Astrocyte (in vitro differentiated cells and primary cell): ENCODE measurements at regions not wholly inside any gene's neighbourhood (a gene's known extent, or its start where the extent isn't known, plus 50 kb on each side); places are given as distances from the start of the nearest gene placed in this dataset.

Experiments
- DNase-seq: peaks from one replicate; pipeline ENCODE4 v3.0.0-alpha.2; 2010; ENCODE audit warnings: low read depth
- FAIRE-seq: peaks from 2 replicates; lab custom pipeline; 2011; peaks lifted over from hg19 to GRCh38; lab: Jason Lieb, UNC
- H2AFZ ChIP-seq: 2 replicates; pipeline ENCODE4 v1.6.0; 2012; ENCODE audit warnings: low read depth, low read length, inconsistent platforms
- H3K27ac ChIP-seq: 2 replicates; pipeline ENCODE4 v1.5.1; 2011; ENCODE audit warnings: low read depth, low read length, inconsistent platforms
- H3K27me3 ChIP-seq: 2 replicates; pipeline ENCODE4 v1.6.0; 2011; ENCODE audit warnings: low read length, inconsistent platforms; ENCODE audit not compliant: insufficient read depth
- H3K36me3 ChIP-seq: 2 replicates; pipeline ENCODE4 v1.5.1; 2011; ENCODE audit warnings: low read length, inconsistent platforms; ENCODE audit not compliant: insufficient read depth
- H3K4me1 ChIP-seq: 2 replicates; pipeline ENCODE4 v1.5.1; 2011; ENCODE audit warnings: low read length, inconsistent platforms; ENCODE audit not compliant: insufficient read depth
- H3K4me2 ChIP-seq: 2 replicates; pipeline ENCODE4 v1.6.0; 2012; ENCODE audit warnings: low read length, inconsistent platforms
- H3K4me3 ChIP-seq: 2 replicates; pipeline ENCODE4 v1.5.1; 2011; ENCODE audit warnings: low read depth, mild to moderate bottlenecking, low read length, inconsistent platforms; ENCODE audit not compliant: insufficient read depth
- H3K79me2 ChIP-seq: 2 replicates; pipeline ENCODE4 v1.6.0; 2012; ENCODE audit warnings: mild to moderate bottlenecking, low read length, inconsistent platforms; ENCODE audit not compliant: insufficient read depth
- H3K9ac ChIP-seq: 2 replicates; pipeline ENCODE4 v1.6.0; 2012; ENCODE audit warnings: mild to moderate bottlenecking, low read length, inconsistent platforms
- H3K9me3 ChIP-seq: 2 replicates; pipeline ENCODE4 v1.5.1; 2012; ENCODE audit warnings: low read depth, mild to moderate bottlenecking, low read length, inconsistent platforms; ENCODE audit not compliant: insufficient read depth
- H4K20me1 ChIP-seq: 2 replicates; pipeline ENCODE4 v1.6.0; 2012; ENCODE audit warnings: low read length, inconsistent platforms; ENCODE audit not compliant: insufficient read depth
- H3K27ac Mint-ChIP-seq: one replicate; pipeline ENCODE4 v1.8.0; 2021; ENCODE audit warnings: mild to moderate bottlenecking, mixed read lengths; ENCODE audit not compliant: unreplicated experiment
- H3K27me3 Mint-ChIP-seq: one replicate; pipeline ENCODE4 v1.8.0; 2021; ENCODE audit warnings: low read depth, mixed read lengths; ENCODE audit not compliant: unreplicated experiment
- H3K36me3 Mint-ChIP-seq: one replicate; pipeline ENCODE4 v1.8.0; 2021; ENCODE audit warnings: low read depth, mixed read lengths; ENCODE audit not compliant: unreplicated experiment
- H3K4me1 Mint-ChIP-seq: one replicate; pipeline ENCODE4 v1.8.0; 2021; ENCODE audit warnings: low read depth, mixed read lengths; ENCODE audit not compliant: unreplicated experiment
- H3K4me3 Mint-ChIP-seq: one replicate; pipeline ENCODE4 v1.8.0; 2021; ENCODE audit warnings: mild to moderate bottlenecking, moderate library complexity, mixed read lengths; ENCODE audit not compliant: unreplicated experiment
- H3K9me3 Mint-ChIP-seq: one replicate; pipeline ENCODE4 v1.8.0; 2021; ENCODE audit warnings: mild to moderate bottlenecking, mixed read lengths; ENCODE audit not compliant: unreplicated experiment
- EZH2 ChIP-seq: IDR thresholded peaks from 2 replicates; pipeline ENCODE4 v1.6.1; 2012; ENCODE audit warnings: mild to moderate bottlenecking, low read length, inconsistent platforms; ENCODE audit not compliant: insufficient read depth
- TF ChIP-seq, protein P1 (sequence below): IDR thresholded peaks from 2 replicates; pipeline ENCODE4 v1.5.1; 2011; ENCODE audit warnings: low read depth, mild to moderate bottlenecking, inconsistent platforms, low read length, moderate library complexity; ENCODE audit not compliant: insufficient read depth

DNA sequence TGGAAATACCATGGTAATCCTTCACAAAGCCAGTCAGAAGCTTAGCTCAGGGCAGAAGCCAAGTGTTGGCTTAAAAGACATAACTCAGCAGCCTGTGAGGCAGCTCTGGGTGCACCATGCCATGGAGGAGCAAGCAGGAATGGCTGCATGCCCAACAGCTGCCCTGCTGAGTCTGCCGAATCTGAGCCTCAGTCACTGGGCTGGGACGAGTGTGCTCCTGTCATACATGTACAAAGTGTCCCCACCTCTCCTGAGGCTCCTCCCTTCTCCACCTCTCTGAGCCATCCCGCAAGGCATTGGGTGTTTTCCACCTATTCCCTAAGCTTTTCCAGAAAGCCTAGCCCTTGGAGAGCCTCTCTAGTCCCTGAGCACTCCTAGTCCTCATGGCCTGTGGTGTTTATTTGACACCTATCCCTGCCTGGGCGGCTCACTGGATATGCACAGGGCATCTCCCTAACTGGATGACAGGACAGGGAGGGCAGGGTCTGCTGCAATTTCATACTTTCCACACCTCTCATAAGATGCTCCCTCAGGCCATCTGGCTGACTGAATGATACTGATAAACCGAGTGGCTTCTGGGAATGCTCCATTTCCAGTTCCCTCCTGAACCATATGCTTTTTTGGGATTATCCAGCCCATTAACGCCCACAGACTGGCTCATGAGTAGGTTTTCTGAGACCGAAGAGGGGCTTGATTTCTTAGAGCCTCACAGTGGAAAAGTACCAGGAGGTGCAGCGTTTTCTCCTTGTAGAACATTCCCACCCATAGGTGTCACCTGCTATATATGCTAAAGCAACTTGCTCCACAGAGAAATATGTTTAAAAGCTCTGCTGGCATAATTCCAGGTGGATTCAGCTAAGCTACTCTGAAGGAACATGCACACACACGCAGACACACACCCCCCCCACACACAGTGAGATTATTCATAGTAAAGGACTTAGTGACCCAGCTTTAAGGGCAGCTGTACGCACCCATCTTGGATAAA is 199.3 kb downstream of the SNX10 start:
- Histone ChIP-seq H4K20me1 (no peaks in the 10 kb centered on the region), H3K36me3 (no peaks in the 10 kb centered on the region), H3K9me3 (no peaks in the 10 kb centered on the region), H3K4me2 (no peak overlapping the region), H3K4me3 (no peak overlapping the region), H3K27me3 (no peaks in the 10 kb centered on the region), H3K9ac (no peak overlapping the region), H2AFZ (no peak overlapping the region), H3K27ac (no peak overlapping the region), H3K79me2 (no peaks in the 10 kb centered on the region), H3K4me1 (no peaks in the 10 kb centered on the region)
- no peak for DNase-seq
- Mint-ChIP-seq H3K9me3 (peaks cover 1% of the 10 kb centered on the region), H3K27ac (no peak overlapping the region), H3K4me1 (no peaks in the 10 kb centered on the region), H3K27me3 (peaks cover 15% of the 10 kb centered on the region), H3K36me3 (no peaks in the 10 kb centered on the region), H3K4me3 (no peak overlapping the region)
- no peak for FAIRE-seq
- TF ChIP-seq, protein P1, sequence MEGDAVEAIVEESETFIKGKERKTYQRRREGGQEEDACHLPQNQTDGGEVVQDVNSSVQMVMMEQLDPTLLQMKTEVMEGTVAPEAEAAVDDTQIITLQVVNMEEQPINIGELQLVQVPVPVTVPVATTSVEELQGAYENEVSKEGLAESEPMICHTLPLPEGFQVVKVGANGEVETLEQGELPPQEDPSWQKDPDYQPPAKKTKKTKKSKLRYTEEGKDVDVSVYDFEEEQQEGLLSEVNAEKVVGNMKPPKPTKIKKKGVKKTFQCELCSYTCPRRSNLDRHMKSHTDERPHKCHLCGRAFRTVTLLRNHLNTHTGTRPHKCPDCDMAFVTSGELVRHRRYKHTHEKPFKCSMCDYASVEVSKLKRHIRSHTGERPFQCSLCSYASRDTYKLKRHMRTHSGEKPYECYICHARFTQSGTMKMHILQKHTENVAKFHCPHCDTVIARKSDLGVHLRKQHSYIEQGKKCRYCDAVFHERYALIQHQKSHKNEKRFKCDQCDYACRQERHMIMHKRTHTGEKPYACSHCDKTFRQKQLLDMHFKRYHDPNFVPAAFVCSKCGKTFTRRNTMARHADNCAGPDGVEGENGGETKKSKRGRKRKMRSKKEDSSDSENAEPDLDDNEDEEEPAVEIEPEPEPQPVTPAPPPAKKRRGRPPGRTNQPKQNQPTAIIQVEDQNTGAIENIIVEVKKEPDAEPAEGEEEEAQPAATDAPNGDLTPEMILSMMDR: no peak
- no peak for TF ChIP-seq EZH2

DNA sequence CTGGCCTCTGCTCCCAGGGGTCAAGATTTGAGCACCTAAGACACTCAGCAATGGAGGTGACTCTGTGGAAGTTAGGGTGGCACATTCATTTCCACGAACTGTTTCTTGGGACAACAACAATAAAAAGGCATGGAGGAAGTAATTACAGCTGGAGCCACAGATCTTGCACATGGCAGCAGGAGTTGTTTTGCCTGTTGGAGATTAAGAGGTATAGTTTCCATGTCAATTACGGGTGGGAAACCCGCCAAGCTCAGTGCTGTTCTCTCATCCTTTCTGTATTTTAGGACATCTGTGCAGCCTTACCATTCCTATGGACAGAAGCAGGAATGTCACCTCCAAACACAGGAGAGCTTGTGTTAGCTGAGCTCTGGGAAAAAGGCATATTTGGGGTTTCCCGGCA is 201.2 kb downstream of the SNX10 start:
- no peak overlapping the region for H3K4me3 Mint-ChIP-seq
- Histone ChIP-seq H2AFZ (no peak overlapping the region), H3K4me3 (no peak overlapping the region), H3K27ac (no peak overlapping the region), H3K4me2 (no peak overlapping the region), H3K79me2 (no peaks in the 10 kb centered on the region), H4K20me1 (no peaks in the 10 kb centered on the region), H3K27me3 (no peaks in the 10 kb centered on the region), H3K9ac (no peak overlapping the region), H3K36me3 (no peaks in the 10 kb centered on the region), H3K9me3 (no peaks in the 10 kb centered on the region), H3K4me1 (no peaks in the 10 kb centered on the region)
- H3K27me3 Mint-ChIP-seq: peaks cover 12% of the 10 kb centered on the region
- no peak overlapping the region for H3K27ac Mint-ChIP-seq
- H3K4me1 Mint-ChIP-seq: peaks cover under 1% of the 10 kb centered on the region
- DNase-seq (no peak), FAIRE-seq (no peak)
- TF ChIP-seq EZH2: no peak
- TF ChIP-seq, protein P1: no peak
- peaks cover 1% of the 10 kb centered on the region for H3K9me3 Mint-ChIP-seq
- H3K36me3 Mint-ChIP-seq: no peaks in the 10 kb centered on the region
